Smooth muscle cell (in vitro differentiated cells): ENCODE measurements at regions not wholly inside any gene's neighbourhood (a gene's known extent, or its start where the extent isn't known, plus 50 kb on each side); places are given as distances from the start of the nearest gene placed in this dataset.

Source experiments
- DNase-seq: peaks from one replicate; lab custom pipeline; 2025; ENCODE audit not compliant: unreplicated experiment; lab: John Stamatoyannopoulos, UW
- H2AFZ ChIP-seq: fragments of 200-600 bp; sonication (generic); 2 replicates; pipeline ENCODE4 v1.6.0; 2016; ENCODE audit warnings: antibody characterized with exemption, low read depth, mild to moderate bottlenecking
- H3F3A ChIP-seq: fragments of 200-600 bp; sonication (generic); 2 replicates; pipeline ENCODE4 v1.6.0; 2017; ENCODE audit warnings: antibody characterized with exemption, low read depth
- H3K27ac ChIP-seq: fragments of 200-600 bp; sonication (generic); 2 replicates; pipeline ENCODE4 v1.5.1; 2016; ENCODE audit warnings: low read depth, mild to moderate bottlenecking
- H3K27me3 ChIP-seq: fragments of 200-600 bp; sonication (generic); 2 replicates; pipeline ENCODE4 v1.6.1; 2016; ENCODE audit warnings: low read depth, mild to moderate bottlenecking
- H3K36me3 ChIP-seq: fragments of 200-600 bp; sonication (generic); 2 replicates; pipeline ENCODE4 v1.5.1; 2016; ENCODE audit warnings: low read depth
- H3K4me1 ChIP-seq: fragments of 200-600 bp; sonication (generic); 2 replicates; pipeline ENCODE4 v1.5.1; 2016; ENCODE audit warnings: low read depth
- H3K4me2 ChIP-seq: fragments of 200-600 bp; sonication (generic); 2 replicates; pipeline ENCODE4 v1.6.0; 2016; ENCODE audit warnings: mild to moderate bottlenecking
- H3K4me3 ChIP-seq: fragments of 200-600 bp; sonication (generic); 2 replicates; pipeline ENCODE4 v1.5.1; 2016; ENCODE audit warnings: mild to moderate bottlenecking
- H3K79me2 ChIP-seq: fragments of 200-600 bp; sonication (generic); 2 replicates; pipeline ENCODE4 v1.6.0; 2016; ENCODE audit warnings: low read depth, mild to moderate bottlenecking
- H3K9ac ChIP-seq: fragments of 200-600 bp; sonication (generic); 2 replicates; pipeline ENCODE4 v1.6.0; 2016; ENCODE audit warnings: low read depth
- H3K9me3 ChIP-seq: fragments of 200-600 bp; sonication (generic); replicated peaks from 2 replicates; pipeline ENCODE4 v1.5.1; 2016; ENCODE audit warnings: low read depth
- H4K20me1 ChIP-seq: fragments of 200-600 bp; sonication (generic); 2 replicates; pipeline ENCODE4 v1.6.0; 2016; ENCODE audit warnings: low read depth
- CTCF ChIP-seq: fragments of 200-600 bp; sonication (generic); IDR thresholded peaks from 2 replicates; pipeline ENCODE4 v1.5.1; 2017; ENCODE audit warnings: borderline replicate concordance, mild to moderate bottlenecking, antibody characterized with exemption; ENCODE audit not compliant: insufficient read depth, poor library complexity, severe bottlenecking
- WGBS: methylation state at CpG from one replicate; pipeline ENCODE4 v1.1.7; 2016; ENCODE audit warnings: low lambda C conversion rate; 5-methylcytosine and 5-hydroxymethylcytosine counted together

DNA sequence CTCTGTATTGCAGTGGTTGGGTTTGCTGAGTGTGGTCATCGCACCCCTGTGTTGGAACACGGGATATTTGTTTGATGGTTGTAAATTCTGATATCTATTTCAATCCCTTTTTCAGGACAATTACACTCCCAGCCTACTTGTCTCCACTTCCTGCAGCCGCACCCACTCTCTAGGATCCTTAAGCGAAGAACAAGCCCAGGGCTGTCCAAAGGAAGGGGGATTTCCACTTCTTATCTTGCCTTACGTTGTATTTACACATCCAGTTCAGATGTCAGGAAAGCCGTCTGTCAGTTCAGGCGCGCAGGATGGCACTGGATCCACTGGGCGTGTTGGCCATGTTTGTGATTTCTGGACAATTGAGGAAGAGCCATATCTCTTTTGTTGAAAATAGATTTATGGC is 834.5 kb upstream of the SALL3 start:
- TF ChIP-seq CTCF, result no peak
- H2AFZ ChIP-seq, result no peak overlapping the region
- 86% methylated on average over 9 of the region's 9 CpGs for WGBS

GRCh38 chr18:78146136-78147085 is 833.2 kb upstream of the SALL3 start:
- Histone ChIP-seq H3K4me3 (no peak overlapping the region), H3F3A (no peaks in the 10 kb centered on the region), H3K4me2 (no peak overlapping the region), H3K36me3 (no peaks in the 10 kb centered on the region), H3K4me1 (no peaks in the 10 kb centered on the region), H3K27ac (no peak overlapping the region), H2AFZ (no peak overlapping the region), H3K9ac (no peak overlapping the region), H3K27me3 (no peaks in the 10 kb centered on the region), H3K79me2 (no peaks in the 10 kb centered on the region), H3K9me3 (no peaks in the 10 kb centered on the region), H4K20me1 (no peaks in the 10 kb centered on the region)
- TF ChIP-seq CTCF, result no peak
- DNase-seq, result no peak
- WGBS, result 91% methylated on average over 17 of the region's 17 CpGs

More for the DNA sequence above, 834.5 kb upstream of the SALL3 start:
- H3K4me1 ChIP-seq, result no peaks in the 10 kb centered on the region
- H3K4me2 ChIP-seq, result no peak overlapping the region
- H3K79me2 ChIP-seq, result no peaks in the 10 kb centered on the region
- no peak overlapping the region for H3K9ac ChIP-seq
- no peaks in the 10 kb centered on the region for H3K27me3 ChIP-seq
- H3F3A ChIP-seq, result no peaks in the 10 kb centered on the region
- no peak overlapping the region for H3K27ac ChIP-seq
- H3K36me3 ChIP-seq, result no peaks in the 10 kb centered on the region
- no peak overlapping the region for H3K4me3 ChIP-seq
- H4K20me1 ChIP-seq, result no peaks in the 10 kb centered on the region
- DNase-seq, result no peak
- no peaks in the 10 kb centered on the region for H3K9me3 ChIP-seq

DNA sequence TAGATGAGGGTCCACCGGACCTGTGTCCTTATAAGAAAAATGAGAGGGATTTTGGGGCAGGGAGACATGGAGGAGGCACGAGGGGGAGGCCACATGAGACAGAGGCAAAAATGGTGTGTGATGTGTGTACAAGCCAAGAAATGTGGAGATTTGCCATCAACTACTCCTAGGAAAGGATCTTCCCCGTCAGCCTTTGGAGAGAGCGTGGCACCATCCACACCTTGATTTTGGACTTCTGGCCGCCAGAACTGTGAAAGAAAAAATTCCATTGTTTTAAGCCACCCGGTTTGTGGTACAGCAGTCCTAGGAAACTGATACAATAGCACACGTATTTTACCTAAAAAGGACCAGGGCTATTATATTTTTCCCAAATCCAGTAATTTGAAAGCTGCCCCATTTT is 829.0 kb upstream of the SALL3 start:
- no peak for DNase-seq
- TF ChIP-seq CTCF, result no peak
- H3K27ac ChIP-seq, result no peak overlapping the region
- 88% methylated on average over 7 of the region's 7 CpGs for WGBS
- H3K9ac ChIP-seq, result no peak overlapping the region
- no peak overlapping the region for H3K4me3 ChIP-seq
- H3K4me1 ChIP-seq, result no peaks in the 10 kb centered on the region
- H3F3A ChIP-seq, result no peaks in the 10 kb centered on the region
- H4K20me1 ChIP-seq, result no peaks in the 10 kb centered on the region
- no peak overlapping the region for H2AFZ ChIP-seq
- no peaks in the 10 kb centered on the region for H3K9me3 ChIP-seq
- H3K36me3 ChIP-seq, result no peaks in the 10 kb centered on the region
- H3K27me3 ChIP-seq, result no peaks in the 10 kb centered on the region
- no peak overlapping the region for H3K4me2 ChIP-seq
- H3K79me2 ChIP-seq, result no peaks in the 10 kb centered on the region

- Histone ChIP-seq H3K79me2 (no peaks in the 10 kb centered on the region), H3K4me1 (no peaks in the 10 kb centered on the region), H3K9ac (no peak overlapping the region), H3K27ac (no peak overlapping the region), H3K36me3 (no peaks in the 10 kb centered on the region), H3K4me2 (no peak overlapping the region), H2AFZ (no peak overlapping the region), H3K27me3 (no peaks in the 10 kb centered on the region), H3F3A (no peaks in the 10 kb centered on the region), H4K20me1 (no peaks in the 10 kb centered on the region), H3K4me3 (no peak overlapping the region), H3K9me3 (no peaks in the 10 kb centered on the region)
- no peak for TF ChIP-seq CTCF
- whole genome bisulfite sequencing, result 93% methylated on average over 9 of the region's 9 CpGs
- no peak for DNase-seq
Observed at GRCh38 chr18:78151234-78151633, 828.4 kb upstream of the SALL3 start.
